ENCODE measurements at regions not wholly inside any gene's neighbourhood (a gene's known extent, or its start where the extent isn't known, plus 50 kb on each side); places are given as distances from the start of the nearest gene placed in this dataset.

GRCh38 chr1:83112248-83112885 is 886.6 kb downstream of the TTLL7 start:
- no peak for DNase-seq (ENCODE audit: low read depth in 2 of 3, low spot score in 2 of 3)

- no peak for DNase-seq (ENCODE audit: low read depth in 2 of 3, low spot score in 2 of 3)
Observed at GRCh38 chr1:83110156-83110555, 888.8 kb downstream of the TTLL7 start.

- no peak for DNase-seq (ENCODE audit: low read depth in 2 of 3, low spot score in 2 of 3)
Observed at GRCh38 chr1:83109692-83110091, 889.2 kb downstream of the TTLL7 start.

GRCh38 chr1:83104558-83104957 is 894.4 kb downstream of the TTLL7 start:
- no peak for DNase-seq (ENCODE audit: low read depth in 2 of 3, low spot score in 2 of 3)

GRCh38 chr1:83103341-83103740 is 895.6 kb downstream of the TTLL7 start:
- no peak for DNase-seq (ENCODE audit: low read depth in 2 of 3, low spot score in 2 of 3)

- DNase-seq (ENCODE audit: low read depth in 2 of 3, low spot score in 2 of 3) = no peak
Observed at GRCh38 chr1:83102630-83103071, 896.3 kb downstream of the TTLL7 start.

GRCh38 chr1:83101406-83101805 is 897.5 kb downstream of the TTLL7 start:
- no peak for DNase-seq (ENCODE audit: low read depth in 2 of 3, low spot score in 2 of 3)

- DNase-seq (ENCODE audit: low read depth in 2 of 3, low spot score in 2 of 3) = no peak
Observed at GRCh38 chr1:83100133-83100532, 898.8 kb downstream of the TTLL7 start.

- DNase-seq (ENCODE audit: low read depth in 2 of 3, low spot score in 2 of 3) = no peak
Observed at GRCh38 chr1:83098791-83099190, 900.1 kb downstream of the TTLL7 start.

- DNase-seq (ENCODE audit: low read depth in 2 of 3, low spot score in 2 of 3) = no peak
Observed at GRCh38 chr1:83098131-83098530, 900.8 kb downstream of the TTLL7 start.

- DNase-seq (ENCODE audit: low read depth in 2 of 3, low spot score in 2 of 3) = no peak
Observed at GRCh38 chr1:83097715-83098114, 901.2 kb downstream of the TTLL7 start.

GRCh38 chr1:83095570-83095969 is 903.4 kb downstream of the TTLL7 start:
- DNase-seq (ENCODE audit: low read depth in 2 of 3, low spot score in 2 of 3) = no peak

GRCh38 chr1:83090195-83090594 is 908.7 kb downstream of the TTLL7 start:
- DNase-seq (ENCODE audit: low read depth in 2 of 3, low spot score in 2 of 3) = no peak

GRCh38 chr1:83087851-83088250 is 911.1 kb downstream of the TTLL7 start:
- no peak for DNase-seq (ENCODE audit: low read depth in 2 of 3, low spot score in 2 of 3)

GRCh38 chr1:83086986-83087512 is 911.9 kb downstream of the TTLL7 start:
- DNase-seq (ENCODE audit: low read depth in 2 of 3, low spot score in 2 of 3) = no peak

GRCh38 chr1:83086346-83086745 is 912.6 kb downstream of the TTLL7 start:
- no peak for DNase-seq (ENCODE audit: low read depth in 2 of 3, low spot score in 2 of 3)

GRCh38 chr1:83083589-83084224 is 915.2 kb downstream of the TTLL7 start:
- no peak for DNase-seq (ENCODE audit: low read depth in 2 of 3, low spot score in 2 of 3)

GRCh38 chr1:83077411-83077810 is 921.5 kb downstream of the TTLL7 start:
- DNase-seq (ENCODE audit: low read depth in 2 of 3, low spot score in 2 of 3) = no peak

- DNase-seq (ENCODE audit: low read depth in 2 of 3, low spot score in 2 of 3) = no peak
Observed at GRCh38 chr1:83075107-83075506, 923.8 kb downstream of the TTLL7 start.

- no peak for DNase-seq (ENCODE audit: low read depth in 2 of 3, low spot score in 2 of 3)
Observed at GRCh38 chr1:83067954-83068353, 931.0 kb downstream of the TTLL7 start.

GRCh38 chr1:83065952-83066727 is 932.8 kb downstream of the TTLL7 start:
- no peak for DNase-seq (ENCODE audit: low read depth in 2 of 3, low spot score in 2 of 3)
